Cerebellar nuclear complex (tissue), 1 donor: ENCODE measurements at regions not wholly inside any gene's neighbourhood (a gene's known extent, or its start where the extent isn't known, plus 50 kb on each side); places are given as distances from the start of the nearest gene placed in this dataset.
"Not testable (repeated sequence)": the region's sequence is repeated elsewhere in the genome, so short reads cannot be mapped to it uniquely, and the experiment has no call there.

ENCODE experiments used
- DNase-seq, 2 experiments: peaks; one replicate each; lab custom pipeline; 2025; lab: John Stamatoyannopoulos, UW

- DNase-seq = no peak
Measured at GRCh38 chr4:57418133-57418532, 307.9 kb upstream of the IGFBP7 start.

GRCh38 chr4:57412259-57413054 is 302.3 kb upstream of the IGFBP7 start:
- no peak for DNase-seq

DNA sequence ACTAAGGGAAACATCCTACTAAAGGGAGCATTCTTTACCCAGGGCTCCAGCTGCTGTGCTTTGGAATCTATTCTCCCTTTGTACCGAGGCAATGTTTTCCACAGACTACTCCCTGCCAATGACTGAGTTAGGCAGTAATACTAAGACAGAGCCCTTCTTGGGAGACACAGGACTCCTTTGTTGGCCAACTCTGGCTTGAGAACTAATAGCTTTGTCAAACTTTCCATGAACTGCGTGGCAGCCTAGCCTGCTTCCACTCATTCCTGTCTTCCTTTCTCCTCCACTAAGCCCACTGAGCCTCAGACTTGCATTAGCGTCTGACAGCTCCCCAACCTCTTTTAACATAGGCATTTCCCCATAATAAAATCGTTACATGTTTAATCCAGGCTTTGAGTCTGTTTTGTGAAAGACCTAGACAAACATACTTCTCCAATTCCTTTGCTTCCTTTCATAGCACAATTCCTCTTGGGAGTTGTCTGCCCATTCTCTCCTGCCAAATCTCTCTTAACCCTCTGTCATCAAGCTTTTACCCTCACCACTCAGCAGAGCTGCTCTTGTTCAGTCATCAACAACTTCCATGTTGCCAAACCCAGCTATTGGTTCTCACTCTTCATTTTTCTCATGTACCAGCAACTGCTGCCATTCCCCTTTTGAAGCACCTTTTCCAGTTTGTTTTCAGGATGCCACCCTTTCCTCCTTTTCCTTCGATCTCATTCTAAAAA is 300.3 kb upstream of the IGFBP7 start:
- DNase-seq = no peak

DNA sequence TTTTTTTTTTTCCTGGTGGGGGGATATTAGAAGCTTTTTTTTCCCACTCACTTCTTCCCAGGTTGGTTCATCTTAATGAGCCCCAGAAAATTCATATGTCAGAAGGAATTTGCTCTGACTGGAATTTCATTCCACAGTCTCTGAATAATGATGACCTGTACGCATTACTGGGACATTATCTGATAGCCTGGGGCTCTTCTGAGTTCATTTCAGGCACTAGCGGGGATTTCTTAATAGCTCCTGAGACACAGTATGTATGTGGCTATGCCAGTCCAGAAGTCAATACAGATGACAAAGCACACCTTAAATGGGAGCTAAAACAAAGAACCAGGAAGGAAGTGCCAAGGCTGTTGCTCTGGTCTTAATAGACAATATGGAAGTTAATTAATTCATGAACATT is 295.2 kb upstream of the IGFBP7 start:
- no peak for DNase-seq

GRCh38 chr4:57404483-57404882 is 294.3 kb upstream of the IGFBP7 start:
- no peak for DNase-seq

GRCh38 chr4:57403591-57403990 is 293.4 kb upstream of the IGFBP7 start:
- no peak for DNase-seq

- DNase-seq = no peak
Measured at GRCh38 chr4:57401586-57401985, 291.4 kb upstream of the IGFBP7 start.

- no peak for DNase-seq
Measured at GRCh38 chr4:57378766-57379165, 268.6 kb upstream of the IGFBP7 start.

GRCh38 chr4:57374866-57375595 is 264.8 kb upstream of the IGFBP7 start:
- no peak for DNase-seq

DNA sequence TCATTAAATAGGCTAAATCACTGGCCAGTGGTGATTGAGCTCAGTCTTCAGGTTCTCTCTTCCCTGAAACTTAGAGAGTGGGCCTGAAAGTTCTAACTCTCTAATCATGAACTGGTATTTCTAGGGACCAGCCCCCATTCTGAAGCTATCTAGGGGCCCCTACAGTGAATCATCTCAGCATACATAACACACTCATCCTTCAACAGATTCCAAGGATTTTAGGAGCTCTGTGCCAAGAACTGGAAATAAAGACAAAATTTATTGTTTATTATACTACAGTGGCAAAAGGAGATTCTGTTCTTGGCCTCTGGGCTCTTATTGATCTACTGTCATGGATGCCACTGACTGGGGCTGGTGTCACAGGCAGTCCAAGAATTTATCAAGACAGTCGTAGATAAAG is 263.8 kb upstream of the IGFBP7 start:
- DNase-seq = no peak

- no peak for DNase-seq
Measured at GRCh38 chr4:57371671-57372070, 261.5 kb upstream of the IGFBP7 start.

- DNase-seq = no peak
Measured at GRCh38 chr4:57370691-57371090, 260.5 kb upstream of the IGFBP7 start.

DNA sequence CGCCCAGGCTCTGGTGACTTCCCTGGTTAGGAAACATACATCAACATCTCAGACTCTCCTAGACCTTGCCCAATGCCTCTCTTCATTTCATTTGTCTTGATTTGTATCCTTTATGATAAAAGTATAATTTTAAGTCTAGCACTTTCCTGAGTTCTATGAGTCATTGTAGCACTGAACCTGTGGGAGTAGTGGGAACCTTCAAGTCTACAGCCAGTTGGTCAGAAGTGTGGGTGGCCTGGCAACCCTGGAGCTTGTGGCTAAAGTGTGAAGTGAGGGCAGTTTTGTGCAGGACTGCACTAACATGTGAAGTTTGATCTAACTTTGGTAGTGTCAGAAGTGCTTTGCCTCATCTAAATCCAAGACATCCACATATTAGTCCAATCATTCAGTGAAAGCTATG is 259.3 kb upstream of the IGFBP7 start:
- DNase-seq = no peak

DNA sequence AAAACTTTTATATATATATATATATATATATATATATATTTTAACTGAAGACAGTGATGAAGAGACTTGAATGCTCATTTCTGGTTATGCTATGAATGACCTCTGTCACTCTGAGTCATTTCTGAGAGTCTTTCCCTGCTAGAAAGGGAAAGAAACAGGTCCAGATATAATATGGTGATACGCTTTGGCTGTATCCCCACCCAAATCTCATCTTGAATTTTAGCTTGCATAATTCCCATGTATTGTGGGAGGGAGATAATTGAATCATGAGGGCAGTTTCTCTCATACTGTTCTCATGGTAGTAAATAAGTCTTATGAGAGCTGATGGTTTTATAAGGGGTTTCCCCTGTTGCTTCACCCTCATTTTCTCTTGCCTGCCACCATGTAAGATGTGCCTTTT is 254.1 kb upstream of the IGFBP7 start:
- DNase-seq = no peak

DNA sequence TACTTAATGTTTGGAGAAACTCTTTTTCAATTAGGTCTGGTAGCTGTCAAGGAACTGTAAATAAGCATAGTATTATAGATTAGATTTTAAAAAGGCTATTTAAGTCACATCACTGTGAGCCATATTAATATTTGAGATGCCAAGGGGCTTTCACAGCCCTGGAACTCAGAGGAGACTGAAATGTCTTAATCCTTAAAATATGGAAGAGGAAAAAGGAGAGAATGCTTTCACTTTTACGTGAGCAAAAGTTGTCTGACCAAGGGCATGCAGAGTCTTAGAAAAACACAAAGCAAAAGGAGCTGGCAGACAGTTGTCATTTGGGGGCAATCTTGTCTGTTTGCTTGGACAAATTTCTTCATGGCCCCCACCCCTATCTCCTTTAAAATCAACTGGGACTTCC is 253.2 kb upstream of the IGFBP7 start:
- DNase-seq = no peak

GRCh38 chr4:57360681-57361080 is 250.5 kb upstream of the IGFBP7 start:
- no peak for DNase-seq

DNA sequence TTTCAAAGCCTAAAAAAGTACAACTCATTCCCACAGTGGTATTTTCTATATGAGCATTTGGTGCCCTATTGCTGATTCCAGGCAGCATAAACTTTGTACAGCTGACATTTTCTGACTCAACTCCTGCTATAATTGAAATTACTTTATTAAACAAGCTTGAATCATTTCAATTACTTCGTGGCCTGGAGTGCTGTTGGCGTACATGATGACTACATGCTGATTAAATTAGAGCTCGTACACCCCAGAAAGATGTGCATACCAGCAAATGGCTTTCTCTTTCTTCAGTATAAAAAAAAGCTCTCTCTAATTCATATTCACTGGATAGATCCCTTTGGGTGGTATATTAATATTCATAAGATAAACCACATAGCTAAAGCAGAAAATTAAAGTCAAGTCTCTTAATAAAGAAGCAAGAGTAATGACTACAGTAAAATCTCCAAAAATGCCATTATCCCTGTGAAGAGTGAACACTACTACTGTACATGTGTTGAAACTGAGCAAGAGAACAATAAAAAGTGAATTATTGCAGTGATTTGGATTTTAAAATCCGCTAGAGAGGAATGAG is 245.0 kb upstream of the IGFBP7 start:
- DNase-seq = no peak

GRCh38 chr4:57351731-57352130 is 241.5 kb upstream of the IGFBP7 start:
- no peak for DNase-seq

GRCh38 chr4:57344296-57344695 is 234.1 kb upstream of the IGFBP7 start:
- DNase-seq = no peak

DNA sequence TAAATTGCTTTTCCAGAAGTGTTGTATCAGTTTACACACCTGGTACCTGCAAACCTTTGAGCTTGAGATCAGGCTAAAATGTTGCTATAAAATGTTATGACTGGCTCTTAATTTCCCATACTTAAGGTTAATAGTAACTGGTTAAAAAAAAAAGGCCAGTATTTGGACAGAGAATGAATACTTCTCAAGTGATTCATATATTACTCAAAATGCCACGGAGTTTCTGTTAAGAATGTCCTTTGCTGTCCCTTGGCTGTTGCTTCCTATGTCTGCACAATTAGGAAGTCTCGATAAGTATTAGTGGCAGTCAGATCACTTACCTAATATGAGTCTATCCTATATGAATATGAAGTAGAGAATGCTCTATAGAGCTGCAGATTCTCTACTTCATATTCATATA is 232.2 kb upstream of the IGFBP7 start:
- DNase-seq = no peak

- not testable (repeated sequence) for DNase-seq
Measured at GRCh38 chr4:57338861-57339260, 228.7 kb upstream of the IGFBP7 start.

DNA sequence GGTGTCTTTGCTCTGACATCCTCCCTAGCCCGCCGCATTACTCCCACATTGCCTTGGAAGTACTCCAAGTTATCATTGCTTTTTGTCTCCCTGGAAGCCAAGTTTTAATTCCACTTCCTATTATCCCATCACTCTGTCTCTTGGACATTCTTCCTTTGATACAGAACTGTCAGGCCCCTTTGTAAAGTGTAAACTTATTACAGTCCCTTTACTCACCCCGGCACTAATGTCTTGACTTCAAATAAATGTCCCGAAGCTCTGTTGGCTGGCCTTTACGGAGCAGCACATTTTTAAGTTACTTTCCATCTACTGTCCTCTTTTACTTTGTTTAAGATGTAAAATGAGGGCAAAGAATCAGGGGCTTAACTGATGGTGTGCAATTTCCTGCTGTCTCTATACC is 223.5 kb upstream of the IGFBP7 start:
- no peak for DNase-seq

- DNase-seq = no peak
Measured at GRCh38 chr4:57331959-57332358, 221.8 kb upstream of the IGFBP7 start.
